NCI-H2029 (cell line): ENCODE measurements at regions not wholly inside any gene's neighbourhood (a gene's known extent, or its start where the extent isn't known, plus 50 kb on each side); places are given as distances from the start of the nearest gene placed in this dataset.
A peak's percentile ranks its signal among the peaks of the same experiment; 100 is the strongest.
"Not testable (repeated sequence)": the region's sequence is repeated elsewhere in the genome, so short reads cannot be mapped to it uniquely, and the experiment has no call there.

Experiments used
- DNase-seq: peaks from one replicate; lab custom pipeline; 2025; lab: John Stamatoyannopoulos, UW

- no peak for DNase-seq
Measured at GRCh38 chr5:169531631-169532030, 51.9 kb upstream of the SPDL1 start.

- DNase-seq, result no peak
Measured at GRCh38 chr5:169527863-169528262, 55.7 kb upstream of the SPDL1 start.

GRCh38 chr5:169527066-169527465, 56.5 kb upstream of the SPDL1 start:
- DNase-seq, result no peak

- no peak for DNase-seq
Measured at GRCh38 chr5:169522851-169523250, 60.7 kb upstream of the SPDL1 start.

GRCh38 chr5:169521366-169521983, 62.1 kb upstream of the SPDL1 start:
- peak; percentile 39 for DNase-seq

- DNase-seq, result no peak
Measured at GRCh38 chr5:169519358-169519757, 64.2 kb upstream of the SPDL1 start.

- not testable (repeated sequence) for DNase-seq
Measured at GRCh38 chr5:169518779-169519178, 64.8 kb upstream of the SPDL1 start.

- DNase-seq, result no peak
Measured at GRCh38 chr5:169512385-169512784, 71.2 kb upstream of the SPDL1 start.

- DNase-seq, result no peak
Measured at GRCh38 chr5:169511708-169512107, 71.9 kb upstream of the SPDL1 start.

GRCh38 chr5:169507051-169507450, 76.5 kb upstream of the SPDL1 start:
- no peak for DNase-seq

- DNase-seq, result no peak
Measured at GRCh38 chr5:169503886-169504285, 79.7 kb upstream of the SPDL1 start.

GRCh38 chr5:169499990-169500505, 83.5 kb upstream of the SPDL1 start:
- DNase-seq, result no peak

- no peak for DNase-seq
Measured at GRCh38 chr5:169496878-169497277, 86.7 kb upstream of the SPDL1 start.

GRCh38 chr5:169494941-169495548, 88.5 kb upstream of the SPDL1 start:
- no peak for DNase-seq

- no peak for DNase-seq
Measured at GRCh38 chr5:169494383-169494935, 89.1 kb upstream of the SPDL1 start.

- DNase-seq, result no peak
Measured at GRCh38 chr5:169474226-169474625, 109.3 kb upstream of the SPDL1 start.

GRCh38 chr5:169472544-169472943, 111.0 kb upstream of the SPDL1 start:
- DNase-seq, result no peak

GRCh38 chr5:169471021-169471420, 112.6 kb upstream of the SPDL1 start:
- no peak for DNase-seq

GRCh38 chr5:169467041-169467771, 116.4 kb upstream of the SPDL1 start:
- no peak for DNase-seq

- no peak for DNase-seq
Measured at GRCh38 chr5:169460896-169461295, 122.7 kb upstream of the SPDL1 start.

- no peak for DNase-seq
Measured at GRCh38 chr5:169460123-169460522, 123.5 kb upstream of the SPDL1 start.

GRCh38 chr5:169458221-169458620, 125.4 kb upstream of the SPDL1 start:
- no peak for DNase-seq

GRCh38 chr5:169450464-169450863, 133.1 kb upstream of the SPDL1 start:
- no peak for DNase-seq
